ENCODE measurements at regions not wholly inside any gene's neighbourhood (a gene's known extent, or its start where the extent isn't known, plus 50 kb on each side); places are given as distances from the start of the nearest gene placed in this dataset.

GRCh38 chr5:148906968-148907367 is 80.6 kb downstream of the ADRB2 start:
- Histone ChIP-seq H3K27ac (ENCODE audit: insufficient read depth, low read length) (no peak overlapping the region), H2BK120ac (ENCODE audit: low read depth, low read length) (no peak overlapping the region; the same call in 1 of the 2 replicates), H3K9me1 (ENCODE audit: insufficient read depth, low read length) (peaks cover 30% of the 10 kb centered on the region), H2BK20ac (ENCODE audit: low read depth, low read length) (no peak overlapping the region), H3K9me3 (ENCODE audit: control insufficient read depth, insufficient read depth, low read length) (no peaks in the 10 kb centered on the region), H3K79me1 (ENCODE audit: low read depth in 1 of 2, low read length in 2 of 2) (peaks cover 0 to 18% of the 10 kb centered on the region in 2 experiments; a peak in 1 of 4 replicates), H3K4me1 (ENCODE audit: control insufficient read depth, insufficient read depth, low read length) (peaks cover 19% of the 10 kb centered on the region), H3K18ac (ENCODE audit: low read depth, low read length) (no peak overlapping the region), H3K4me3 (ENCODE audit: insufficient read depth, low read depth, low read length) (no peak overlapping the region), H3K23ac (ENCODE audit: low read depth, low read length) (no peak overlapping the region), H3K4ac (ENCODE audit: low read depth, low read length) (no peak overlapping the region), H3K9ac (ENCODE audit: low read depth, low read length) (no peak overlapping the region), H3K56ac (ENCODE audit: extremely low read depth, insufficient read depth, low read length) (no peak overlapping the region), H2AK5ac (ENCODE audit: low read depth, low read length) (no peak overlapping the region), H2BK5ac (ENCODE audit: low read depth, low read length, poor library complexity, severe bottlenecking) (no peak overlapping the region), H2AK9ac (replicated peaks; ENCODE audit: low read depth, low read length, poor library complexity) (no peak overlapping the region), H4K20me1 (ENCODE audit: insufficient read depth, low read length) (no peaks in the 10 kb centered on the region), H3K4me2 (ENCODE audit: low read depth, low read length) (no peak overlapping the region), H3K36me3 (ENCODE audit: control insufficient read depth, insufficient read depth, low read length) (no peaks in the 10 kb centered on the region), H2AFZ (replicated peaks; ENCODE audit: low read length, poor library complexity) (no peak overlapping the region), H4K8ac (ENCODE audit: low read depth in 2 of 2, low read length in 2 of 2) (no peak overlapping the region), H3K14ac (replicated peaks; ENCODE audit: low read depth, low read length) (0 out of 2 replicates have a peak overlapping the region, but pooled peaks have one; percentile 21), H3K27me3 (ENCODE audit: control insufficient read depth, insufficient read depth, low read length) (no peaks in the 10 kb centered on the region), H2BK15ac (ENCODE audit: low read depth, low read length) (no peak overlapping the region), H4K91ac (ENCODE audit: insufficient read depth, low read depth, low read length) (no peak overlapping the region), H4K5ac (ENCODE audit: low read depth, low read length) (no peak overlapping the region)
- no TSS peak for BruUV-seq (replicated peaks)
- in situ Hi-C loops (cut with MboI; ENCODE audit: low sequenced_read_pairs) (no loop called here), intact Hi-C loops (cut with micrococcal nuclease) (no loop called here), dilution Hi-C loops (cut with HindIII; ENCODE audit: low sequenced_read_pairs, unreplicated experiment) (no loop called here)
- ATAC-seq (ENCODE audit: low read depth) (no peak), DNase-seq (no peak)
- 82% methylated on average over 2 of the region's 3 CpGs; no CpG with 5 or more reads in 1 of the 2 experiments for whole genome bisulfite sequencing, 2 experiments (ENCODE audit: extremely low coverage in 2 of 2, insufficient read length in 1 of 2)
- ChIA-PET POLR2A (ENCODE audit: unreplicated experiment) (no interaction called here), CTCF (no interaction called here)
- TF ChIP-seq POLR2A (IDR thresholded peaks at IDR 0.05; ENCODE audit: low read depth, low read length) (no peak), CHD1 (IDR thresholded peaks at IDR 0.05; ENCODE audit: low read depth, low read length) (no peak), FOS (IDR thresholded peaks at IDR 0.05; ENCODE audit: low read depth, low read length) (no peak), BHLHE40 (IDR thresholded peaks at IDR 0.05; ENCODE audit: low read depth, low read length) (no peak), MXI1 (IDR thresholded peaks at IDR 0.05; ENCODE audit: borderline replicate concordance, low read depth, low read length) (no peak)

All from IMR-90 (cell line).